Stomach (tissue), 4 donors: ENCODE measurements at regions not wholly inside any gene's neighbourhood (a gene's known extent, or its start where the extent isn't known, plus 50 kb on each side); places are given as distances from the start of the nearest gene placed in this dataset.
"Not testable (repeated sequence)": the region's sequence is repeated elsewhere in the genome, so short reads cannot be mapped to it uniquely, and the experiment has no call there.

ENCODE experiments used
- EP300 ChIP-seq: sonication (generic); formaldehyde crosslinking; IDR thresholded peaks from one replicate; pipeline ENCODE4 v1.6.1; 2017; ENCODE audit warnings: antibody characterized with exemption
- POLR2A ChIP-seq, 4 donors: fragments of 450-650 bp; IDR thresholded peaks; one replicate each; pipeline ENCODE4 v1.6.1; 2016; ENCODE audit warnings: antibody characterized with exemption in 4 of 4, control low read depth in 2 of 4, mild to moderate bottlenecking in 1 of 4, moderate library complexity in 1 of 4
- POLR2AphosphoS5 ChIP-seq, 3 donors: sonication (generic); formaldehyde crosslinking; IDR thresholded peaks; one replicate each; pipeline ENCODE4 v1.6.1; 2016; ENCODE audit warnings: antibody characterized with exemption in 3 of 3
- TF ChIP-seq, protein P1 (sequence below), 7 experiments: fragments of 450-650 bp in 4 of 7; fragments of 200-600 bp in 3 of 7; sonication (generic) in 3 of 7; IDR thresholded peaks; one replicate each; pipeline ENCODE4 v1.5.1; 2016 to 2019; ENCODE audit warnings: antibody characterized with exemption in 7 of 7, control low read depth in 2 of 7, mild to moderate bottlenecking in 1 of 7

GRCh38 chr11:57943766-57944165 is 79.9 kb upstream of the OR9Q1 start:
- TF ChIP-seq, protein P1, sequence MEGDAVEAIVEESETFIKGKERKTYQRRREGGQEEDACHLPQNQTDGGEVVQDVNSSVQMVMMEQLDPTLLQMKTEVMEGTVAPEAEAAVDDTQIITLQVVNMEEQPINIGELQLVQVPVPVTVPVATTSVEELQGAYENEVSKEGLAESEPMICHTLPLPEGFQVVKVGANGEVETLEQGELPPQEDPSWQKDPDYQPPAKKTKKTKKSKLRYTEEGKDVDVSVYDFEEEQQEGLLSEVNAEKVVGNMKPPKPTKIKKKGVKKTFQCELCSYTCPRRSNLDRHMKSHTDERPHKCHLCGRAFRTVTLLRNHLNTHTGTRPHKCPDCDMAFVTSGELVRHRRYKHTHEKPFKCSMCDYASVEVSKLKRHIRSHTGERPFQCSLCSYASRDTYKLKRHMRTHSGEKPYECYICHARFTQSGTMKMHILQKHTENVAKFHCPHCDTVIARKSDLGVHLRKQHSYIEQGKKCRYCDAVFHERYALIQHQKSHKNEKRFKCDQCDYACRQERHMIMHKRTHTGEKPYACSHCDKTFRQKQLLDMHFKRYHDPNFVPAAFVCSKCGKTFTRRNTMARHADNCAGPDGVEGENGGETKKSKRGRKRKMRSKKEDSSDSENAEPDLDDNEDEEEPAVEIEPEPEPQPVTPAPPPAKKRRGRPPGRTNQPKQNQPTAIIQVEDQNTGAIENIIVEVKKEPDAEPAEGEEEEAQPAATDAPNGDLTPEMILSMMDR (IDR thresholded peaks at IDR 0.05): not testable (repeated sequence)
- TF ChIP-seq POLR2AphosphoS5 (IDR thresholded peaks at IDR 0.05); POLR2A (IDR thresholded peaks at IDR 0.05); EP300: not testable (repeated sequence)
